ENCODE measurements at regions not wholly inside any gene's neighbourhood (a gene's known extent, or its start where the extent isn't known, plus 50 kb on each side); places are given as distances from the start of the nearest gene placed in this dataset.

- TF ChIP-seq POLR2A (IDR thresholded peaks at IDR 0.05; ENCODE audit: low read length) (no peak), GATA1 (IDR thresholded peaks at IDR 0.05; ENCODE audit: low read depth, low read length) (no peak)
Observed at GRCh38 chr5:87944553-87945285, 323.9 kb downstream of the TMEM161B start.

Data from erythroblast (primary cell).